B cell (primary cell): ENCODE measurements at regions not wholly inside any gene's neighbourhood (a gene's known extent, or its start where the extent isn't known, plus 50 kb on each side); places are given as distances from the start of the nearest gene placed in this dataset.

Source experiments
- ATAC-seq: fragments of 200-7000 bp; cut with Tn5 transposase; one replicate; pipeline ENCODE4 v1.10.0; 2021; ENCODE audit warnings: low read depth, mild to moderate bottlenecking, moderate number of reproducible peaks, moderate library complexity
- CTCF ChIA-PET: fragments of 350-600 bp; sonication (Branson Sonifier 250); formaldehyde crosslinking; loops from one replicate; lab custom pipeline; 2021; ENCODE audit warnings: antibody characterized with exemption, inconsistent platforms; lab: Charles Lee
- POLR2A ChIA-PET: fragments of 350-600 bp; sonication (Branson Sonifier 250); formaldehyde crosslinking; loops from one replicate; lab custom pipeline; 2021; ENCODE audit warnings: antibody characterized with exemption; lab: Charles Lee
- DNase-seq: peaks from one replicate; pipeline ENCODE4 v3.0.0; 2013
- H2AFZ ChIP-seq: 2 replicates; pipeline ENCODE4 v1.6.1; 2012; ENCODE audit warnings: mild to moderate bottlenecking, low read depth, low read length; ENCODE audit not compliant: insufficient read depth, poor library complexity, severe bottlenecking
- H3K27ac ChIP-seq, 2 donors: 1 replicate in 1 of 2; 2 replicates in 1 of 2; pipeline ENCODE4 v1.5.1; 2012 to 2013; ENCODE audit warnings: low read length in 2 of 2, mild to moderate bottlenecking in 2 of 2, moderate library complexity in 1 of 2
- H3K27me3 ChIP-seq, 4 experiments: fragments of 200-600 bp in 1 of 4; sonication (generic) in 1 of 4; replicated peaks in 1 of 4; 1 replicate in 2 of 4; 2 replicates in 2 of 4; pipeline versions ENCODE4 v1.6.1 to v1.7.0; 2013 to 2016; ENCODE audit warnings: low read length in 3 of 4, mild to moderate bottlenecking in 2 of 4, mixed read lengths in 1 of 4, moderate library complexity in 1 of 4; ENCODE audit not compliant: insufficient read depth in 4 of 4, control insufficient read depth in 3 of 4; ENCODE audit errors: control extremely low read depth in 1 of 4
- H3K36me3 ChIP-seq, 2 experiments: replicated peaks in 1 of 2; 1 replicate in 1 of 2; 2 replicates in 1 of 2; pipeline versions ENCODE4 v1.6.1 to v1.7.1; 2013; ENCODE audit warnings: low read length in 1 of 2; ENCODE audit not compliant: insufficient read depth in 2 of 2, control insufficient read depth in 1 of 2; ENCODE audit errors: control extremely low read depth in 1 of 2, extremely low read depth in 1 of 2
- H3K4me1 ChIP-seq, 2 donors: fragments of 200-600 bp in 1 of 2; sonication (generic) in 1 of 2; 1 replicate in 1 of 2; 2 replicates in 1 of 2; pipeline versions ENCODE4 v1.5.1 to v1.6.1; 2013 to 2017; ENCODE audit warnings: low read length in 2 of 2; ENCODE audit not compliant: control insufficient read depth in 2 of 2, insufficient read depth in 2 of 2
- H3K4me2 ChIP-seq: replicated peaks from 2 replicates; pipeline ENCODE3; 2012; ENCODE audit warnings: mild to moderate bottlenecking, low read depth, low read length; ENCODE audit not compliant: poor library complexity, severe bottlenecking
- H3K4me3 ChIP-seq, 5 experiments: fragments of 200-600 bp in 1 of 5; sonication (generic) in 1 of 5; 1 replicate in 3 of 5; 2 replicates in 2 of 5; pipeline versions ENCODE4 v1.5.1 to v1.7.0; 2011 to 2016; ENCODE audit warnings: low read length in 4 of 5, mild to moderate bottlenecking in 4 of 5, low read depth in 2 of 5, control low read depth in 1 of 5, moderate library complexity in 1 of 5; ENCODE audit not compliant: insufficient read depth in 1 of 5; ENCODE audit errors: control extremely low read depth in 1 of 5, extremely low read depth in 1 of 5
- H3K79me2 ChIP-seq: fragments of 200-600 bp; sonication (generic); one replicate; pipeline ENCODE4 v1.6.0; 2016; ENCODE audit warnings: low read length; ENCODE audit not compliant: control insufficient read depth, insufficient read depth
- H3K9ac ChIP-seq: fragments of 200-600 bp; sonication (generic); 2 replicates; pipeline ENCODE4 v1.6.1; 2017; ENCODE audit warnings: mild to moderate bottlenecking, low read length, moderate library complexity
- H3K9me3 ChIP-seq, 3 donors: one replicate each; pipeline versions ENCODE4 v1.6.1 to v1.7.1; 2013; ENCODE audit warnings: low read length in 2 of 3; ENCODE audit not compliant: control insufficient read depth in 2 of 3, insufficient read depth in 1 of 3; ENCODE audit errors: control extremely low read depth in 1 of 3
- H4K20me1 ChIP-seq: 2 replicates; pipeline ENCODE4 v1.6.0; 2012; ENCODE audit warnings: mild to moderate bottlenecking, low read length; ENCODE audit not compliant: insufficient read depth, control insufficient read depth, poor library complexity, severe bottlenecking
- H3K27ac Mint-ChIP-seq: one replicate; pipeline ENCODE4 v1.8.0; 2021; ENCODE audit warnings: mixed read lengths
- H3K27me3 Mint-ChIP-seq: one replicate; pipeline ENCODE4 v1.8.0; 2021; ENCODE audit warnings: mixed read lengths
- H3K4me1 Mint-ChIP-seq: one replicate; pipeline ENCODE4 v1.8.0; 2021; ENCODE audit warnings: mixed read lengths
- H3K4me3 Mint-ChIP-seq: one replicate; pipeline ENCODE4 v1.8.0; 2021; ENCODE audit warnings: mixed read lengths
- H3K9me3 Mint-ChIP-seq: one replicate; pipeline ENCODE4 v1.8.0; 2022; ENCODE audit warnings: mixed read lengths; ENCODE audit not compliant: insufficient read depth
- CTCF ChIP-seq: fragments of 200-600 bp; IDR thresholded peaks from one replicate; pipeline ENCODE4 v1.8.0; 2022; ENCODE audit warnings: antibody characterized with exemption, mild to moderate bottlenecking
- WGBS: methylation state at CpG from one replicate; pipeline ENCODE4 v1.1.5; 2013; ENCODE audit warnings: missing lambda C conversion rate; ENCODE audit not compliant: insufficient coverage; 5-methylcytosine and 5-hydroxymethylcytosine counted together
- intact Hi-C: fragments of 100-400 bp; cut with micrococcal nuclease; formaldehyde crosslinking; loops from one replicate; pipeline ENCODE4 v1.10.0; 2022

DNA sequence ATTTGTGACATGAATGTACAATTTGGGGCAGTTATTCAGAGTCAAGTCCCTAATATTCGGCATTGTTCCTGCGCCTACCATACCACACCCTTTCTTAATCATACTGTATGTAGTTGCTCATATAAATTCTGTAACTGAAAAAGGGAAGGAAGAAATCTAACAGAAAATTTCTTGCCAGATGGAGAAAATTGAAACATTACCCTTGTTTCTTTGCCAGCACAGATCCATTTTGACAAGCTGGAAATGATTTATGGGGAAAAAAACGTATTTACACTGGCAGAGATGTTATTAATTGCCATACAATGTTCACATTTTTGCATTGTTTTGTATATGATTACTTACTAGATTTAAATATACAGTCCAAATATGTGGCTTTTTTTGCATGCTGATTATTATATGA, 363.8 kb upstream of the PKN2 start:
- no peak overlapping the region for H3K4me3 Mint-ChIP-seq
- H4K20me1 ChIP-seq: no peaks in the 10 kb centered on the region
- H3K27me3 ChIP-seq: no peaks in the 10 kb centered on the region
- ATAC-seq: no peak
- no peaks in the 10 kb centered on the region for H3K4me1 ChIP-seq
- H3K36me3 ChIP-seq: no peaks in the 10 kb centered on the region
- intact Hi-C loops: no loop called here
- no CpG with 5 or more reads among the region's 3 CpGs for WGBS
- no peaks in the 10 kb centered on the region for H3K9me3 Mint-ChIP-seq
- no peak overlapping the region for H3K4me3 ChIP-seq
- H3K79me2 ChIP-seq: no peaks in the 10 kb centered on the region
- DNase-seq: no peak
- H3K9ac ChIP-seq: no peak overlapping the region
- TF ChIP-seq CTCF: no peak
- CTCF ChIA-PET: no interaction called here
- H3K27ac Mint-ChIP-seq: no peak overlapping the region
- H3K4me2 ChIP-seq: no peak overlapping the region
- no peaks in the 10 kb centered on the region for H3K9me3 ChIP-seq
- H3K27ac ChIP-seq: no peak overlapping the region
- peaks cover 24% of the 10 kb centered on the region for H3K27me3 Mint-ChIP-seq
- no peaks in the 10 kb centered on the region for H3K4me1 Mint-ChIP-seq
- H2AFZ ChIP-seq: no peak overlapping the region
- POLR2A ChIA-PET: no interaction called here

- no peaks in the 10 kb centered on the region for H3K79me2 ChIP-seq
- no peaks in the 10 kb centered on the region for H3K4me1 Mint-ChIP-seq
- H3K27ac ChIP-seq: no peak overlapping the region
- H3K27ac Mint-ChIP-seq: no peak overlapping the region
- no peaks in the 10 kb centered on the region for H3K4me1 ChIP-seq
- peaks cover 27% of the 10 kb centered on the region for H3K27me3 Mint-ChIP-seq
- H3K36me3 ChIP-seq: no peaks in the 10 kb centered on the region
- H3K9me3 ChIP-seq: no peaks in the 10 kb centered on the region
- no peak for DNase-seq
- H3K4me2 ChIP-seq: no peak overlapping the region
- WGBS: no CpG with 5 or more reads among the region's 2 CpGs
- ATAC-seq: no peak
- H3K4me3 ChIP-seq: no peak overlapping the region
- H3K27me3 ChIP-seq: no peaks in the 10 kb centered on the region
- no peaks in the 10 kb centered on the region for H3K9me3 Mint-ChIP-seq
- no peak overlapping the region for H3K9ac ChIP-seq
- POLR2A ChIA-PET: no interaction called here
- intact Hi-C loops: no loop called here
- H4K20me1 ChIP-seq: no peaks in the 10 kb centered on the region
- TF ChIP-seq CTCF: no peak
- no peak overlapping the region for H3K4me3 Mint-ChIP-seq
- no peak overlapping the region for H2AFZ ChIP-seq
- CTCF ChIA-PET: no interaction called here
Measured at GRCh38 chr1:88321706-88322105, 362.4 kb upstream of the PKN2 start.
